ENCODE measurements at regions not wholly inside any gene's neighbourhood (a gene's known extent, or its start where the extent isn't known, plus 50 kb on each side); places are given as distances from the start of the nearest gene placed in this dataset.
"Not testable (repeated sequence)": the region's sequence is repeated elsewhere in the genome, so short reads cannot be mapped to it uniquely, and the experiment has no call there.

DNA sequence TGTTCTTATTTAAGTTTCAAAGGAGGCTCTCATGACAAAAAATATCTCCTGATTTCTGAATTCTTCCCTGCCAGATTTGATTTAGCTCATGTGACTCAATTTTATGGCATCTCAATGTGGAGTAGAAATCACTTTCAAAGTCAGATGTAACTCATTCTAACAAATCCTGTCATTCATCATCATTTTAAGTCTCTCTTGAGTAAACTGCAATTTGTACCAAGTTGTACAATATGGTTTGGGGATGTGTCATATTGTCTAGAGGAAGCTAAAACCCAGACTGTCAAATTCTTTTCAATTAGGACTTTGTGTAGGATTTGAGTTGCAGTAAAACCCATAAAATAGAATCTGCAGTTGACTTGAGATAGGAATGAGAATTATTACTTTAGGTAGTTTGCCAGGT is 2101.0 kb downstream of the NCAM2 start:
- no peak for DNase-seq

DNA sequence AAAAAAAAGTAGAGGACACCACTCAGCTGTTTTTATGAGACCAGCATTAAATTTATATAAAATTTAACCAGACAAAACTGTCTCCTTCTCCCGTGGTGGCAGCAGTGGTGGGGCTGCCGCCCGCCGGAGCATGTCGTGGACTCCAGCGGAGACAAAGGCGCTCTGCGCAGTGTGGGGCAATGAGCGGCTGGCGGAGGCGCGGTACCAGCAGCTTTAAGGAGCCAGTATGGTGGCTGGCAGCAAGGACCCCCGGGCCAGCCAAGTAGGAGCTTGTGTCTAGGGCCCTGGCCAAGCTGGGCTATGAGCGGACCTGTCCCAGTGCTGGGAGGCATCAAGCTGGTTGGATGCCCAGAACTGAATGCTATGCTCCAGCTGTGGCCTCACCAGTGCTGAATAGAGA is 2102.9 kb downstream of the NCAM2 start:
- no peak for DNase-seq

DNA sequence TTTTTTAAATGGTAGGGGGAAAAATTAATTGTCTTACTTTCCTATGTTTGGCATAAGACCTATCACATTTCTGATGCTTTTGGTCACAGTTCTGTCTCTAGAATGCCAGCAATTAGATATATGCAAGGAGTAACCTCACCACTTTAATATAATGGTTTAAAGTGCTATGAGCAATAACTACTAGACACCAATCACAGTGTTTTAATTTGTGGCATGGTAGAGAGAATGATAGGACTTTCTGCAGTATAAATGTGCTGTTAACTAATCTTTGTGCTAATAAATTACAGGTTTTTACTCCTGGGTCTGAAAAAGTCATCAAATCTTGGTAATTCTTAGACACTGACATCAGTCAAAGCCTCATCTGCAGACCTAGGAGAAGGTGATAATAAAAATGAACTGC is 2110.3 kb downstream of the NCAM2 start:
- DNase-seq, result no peak

DNA sequence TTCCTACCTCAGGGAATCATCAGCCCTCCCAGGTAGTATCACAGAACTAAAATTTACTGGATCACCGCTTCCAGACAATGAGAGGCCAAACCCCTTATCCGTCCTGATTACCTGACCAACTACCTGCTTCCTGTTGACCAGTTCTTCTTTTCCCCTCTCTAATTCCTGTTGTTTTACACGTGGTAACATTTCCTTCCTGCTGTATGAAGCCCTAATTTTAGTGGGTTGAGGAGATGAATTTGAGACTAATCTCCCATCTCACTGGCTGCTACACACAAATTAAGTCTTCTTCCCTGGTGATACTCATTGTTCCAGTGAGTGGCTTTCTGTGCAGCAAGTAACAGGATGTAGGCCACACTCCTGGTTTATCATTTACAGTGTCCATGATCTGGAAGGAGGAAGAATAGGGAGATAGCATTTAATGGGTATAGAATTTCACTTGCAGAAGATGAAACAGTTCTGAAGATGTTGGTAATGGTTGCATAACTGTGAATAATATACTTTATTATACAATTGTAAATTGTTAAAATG is 2112.9 kb downstream of the NCAM2 start:
- no peak for DNase-seq

DNA sequence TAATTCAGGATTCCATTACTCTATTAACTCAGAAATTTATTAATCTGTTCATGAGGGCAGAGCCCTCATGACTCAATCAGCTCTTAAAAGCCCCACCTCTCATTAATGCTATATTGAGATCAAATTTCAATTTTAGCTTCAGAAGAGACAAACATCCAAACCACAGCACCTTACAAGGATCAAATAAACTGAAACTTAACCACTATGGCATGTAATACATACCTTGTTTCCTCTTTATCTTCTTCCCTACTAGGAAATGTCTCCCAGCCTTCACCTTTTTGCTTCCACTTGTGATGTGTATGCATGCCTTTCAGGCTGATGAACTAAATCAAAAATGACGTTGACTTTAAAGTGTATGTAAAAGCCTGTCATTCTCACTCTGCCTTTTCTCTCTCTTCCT is 2121.3 kb downstream of the NCAM2 start:
- no peak for DNase-seq

DNA sequence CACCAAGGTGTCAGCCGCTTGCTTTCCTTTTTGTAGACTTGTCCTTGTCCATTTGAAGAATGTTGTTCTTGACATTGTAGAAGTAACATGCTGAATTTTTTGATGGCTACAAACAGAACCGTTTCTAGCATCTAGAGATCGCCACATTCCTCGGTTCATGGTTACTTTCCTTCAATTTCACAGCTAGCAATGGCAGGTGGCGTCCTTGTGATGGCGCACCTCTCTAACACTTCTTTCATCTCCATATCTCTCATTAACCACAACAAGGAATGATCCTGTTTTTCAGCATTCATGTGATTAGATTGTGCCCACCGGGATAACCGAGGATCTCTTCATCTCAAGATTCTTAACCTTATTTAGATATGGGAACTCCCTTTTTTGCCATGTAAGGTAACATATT is 2129.8 kb downstream of the NCAM2 start:
- no peak for DNase-seq

DNA sequence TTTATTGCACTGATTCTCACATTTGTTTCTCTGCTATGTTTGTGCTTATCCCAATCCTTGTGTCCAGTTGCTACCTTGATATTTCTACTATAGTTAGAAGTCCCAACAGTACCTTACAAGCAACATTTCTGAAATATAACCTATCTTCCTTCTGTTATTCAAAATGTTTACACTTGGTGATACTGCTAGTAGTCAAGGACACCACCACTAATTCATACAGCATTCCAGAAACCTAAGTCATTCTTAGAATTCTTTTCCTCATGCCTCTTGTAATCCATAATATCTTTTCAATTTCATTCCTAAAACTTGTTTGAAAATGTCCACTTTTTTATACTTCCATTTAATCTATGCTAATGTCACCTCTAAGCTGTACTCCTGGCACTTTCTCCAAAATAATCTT is 2132.1 kb downstream of the NCAM2 start:
- DNase-seq, result no peak

DNA sequence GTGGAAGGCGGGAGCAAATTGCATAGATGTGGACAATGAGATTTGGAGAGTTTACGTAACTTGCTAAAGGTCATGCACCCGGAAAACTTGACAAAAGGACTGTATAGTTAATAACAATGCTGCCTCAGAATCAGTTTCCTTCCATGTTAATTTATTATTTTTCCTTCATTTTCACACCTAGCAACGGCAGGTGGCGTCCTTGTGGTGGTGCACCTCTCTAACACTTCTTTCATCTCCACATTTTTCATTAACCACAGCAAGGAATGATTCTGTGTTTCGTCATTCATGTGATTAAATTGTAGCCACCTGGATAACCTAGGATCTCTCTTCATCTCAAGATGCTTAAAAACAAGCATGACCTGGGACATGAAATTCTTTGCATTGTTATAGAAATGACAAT is 2133.0 kb downstream of the NCAM2 start:
- DNase-seq, result no peak

DNA sequence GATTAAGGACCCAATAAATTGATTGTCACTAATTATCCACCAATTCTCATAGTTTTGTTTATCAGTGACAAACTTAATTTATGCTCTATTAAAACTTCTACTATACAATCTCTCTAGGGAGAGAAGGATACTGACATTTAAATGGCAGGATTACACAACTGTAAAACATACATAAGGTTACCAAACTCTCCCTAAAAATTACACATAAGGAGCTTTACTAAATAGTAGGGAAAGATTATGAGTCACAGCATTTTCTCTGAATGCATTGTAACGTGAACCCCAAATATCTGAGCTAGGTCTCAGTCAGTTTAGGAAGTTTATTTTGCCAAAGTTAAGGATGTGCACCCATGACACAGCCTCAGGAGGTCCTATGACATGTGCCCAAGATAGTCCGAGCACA is 2140.6 kb downstream of the NCAM2 start:
- no peak for DNase-seq

DNA sequence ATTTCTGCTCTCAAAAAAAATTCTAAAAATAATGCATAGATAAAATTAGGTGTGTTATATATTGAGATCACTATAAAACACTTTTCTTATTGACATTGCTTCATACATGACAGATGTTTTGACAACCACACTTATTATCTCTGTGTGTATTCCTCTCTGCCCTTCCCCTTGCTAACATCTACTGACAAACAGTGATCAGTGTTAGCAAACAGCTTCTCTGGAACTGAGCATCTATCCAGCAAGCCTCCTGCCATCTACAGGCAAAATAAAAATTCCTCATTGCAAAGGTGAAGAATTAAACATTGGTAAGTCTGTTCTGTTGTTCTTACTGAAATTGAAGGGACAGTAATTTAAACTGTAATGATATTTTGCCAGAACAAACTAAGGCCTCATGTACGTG is 2153.9 kb downstream of the NCAM2 start:
- DNase-seq, result no peak

DNA sequence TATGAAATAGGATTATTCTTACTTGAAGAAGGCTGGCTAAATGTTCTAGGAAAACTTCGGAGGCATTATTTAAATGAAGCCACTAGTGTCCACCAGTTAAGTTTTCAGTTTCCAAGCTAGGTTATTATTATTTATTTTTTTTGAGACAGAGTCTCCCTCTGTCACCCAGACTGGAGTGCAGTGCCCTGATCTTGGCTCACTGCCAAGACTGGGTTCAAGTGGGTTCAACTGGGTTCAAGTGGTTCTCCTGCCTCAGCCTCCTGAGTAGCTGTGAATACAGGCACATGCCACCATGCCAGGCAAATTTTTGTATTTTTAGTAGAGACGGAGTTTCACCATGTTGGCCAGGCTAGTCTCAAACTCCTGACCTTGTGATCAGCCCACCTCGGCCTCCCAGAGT is 2155.6 kb downstream of the NCAM2 start:
- not testable (repeated sequence) for DNase-seq

DNA sequence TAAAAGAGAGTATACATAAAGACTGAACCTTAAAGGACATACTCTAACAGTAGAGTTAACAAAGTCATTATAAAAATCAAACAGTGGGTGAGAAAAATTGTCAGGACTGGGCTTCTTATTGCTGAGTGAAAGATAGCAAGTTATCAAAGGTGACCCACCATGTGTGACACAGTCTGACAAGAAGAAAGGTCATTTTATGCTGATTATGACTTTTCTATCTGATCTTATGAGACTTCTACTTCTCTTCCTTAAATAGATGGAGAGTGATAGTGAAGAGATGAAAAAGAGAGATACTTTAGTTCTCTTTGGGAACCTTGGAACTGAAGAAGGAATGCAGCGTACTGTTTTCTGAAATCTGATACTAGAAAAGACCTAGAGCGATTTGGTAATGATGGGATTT is 2157.1 kb downstream of the NCAM2 start:
- no peak for DNase-seq

DNA sequence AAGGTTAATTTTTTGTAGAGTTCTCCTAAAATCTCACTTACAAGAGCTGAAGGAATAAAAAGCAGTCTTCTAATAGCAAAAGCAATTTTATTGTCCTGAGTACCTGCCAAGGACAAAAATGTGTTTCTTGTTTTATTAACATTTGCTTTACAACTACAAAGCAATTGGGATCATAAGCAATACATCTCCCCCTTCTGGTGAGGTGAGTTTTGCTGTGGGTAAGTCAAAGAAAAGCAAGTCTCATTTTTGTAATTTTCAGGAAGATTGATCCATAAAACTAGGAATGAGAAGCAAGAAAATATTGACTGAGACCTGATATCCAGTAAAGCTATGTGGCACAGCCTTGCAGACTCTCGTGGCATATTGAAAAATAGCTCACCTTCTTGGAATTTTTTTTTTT is 2162.7 kb downstream of the NCAM2 start:
- no peak for DNase-seq

DNA sequence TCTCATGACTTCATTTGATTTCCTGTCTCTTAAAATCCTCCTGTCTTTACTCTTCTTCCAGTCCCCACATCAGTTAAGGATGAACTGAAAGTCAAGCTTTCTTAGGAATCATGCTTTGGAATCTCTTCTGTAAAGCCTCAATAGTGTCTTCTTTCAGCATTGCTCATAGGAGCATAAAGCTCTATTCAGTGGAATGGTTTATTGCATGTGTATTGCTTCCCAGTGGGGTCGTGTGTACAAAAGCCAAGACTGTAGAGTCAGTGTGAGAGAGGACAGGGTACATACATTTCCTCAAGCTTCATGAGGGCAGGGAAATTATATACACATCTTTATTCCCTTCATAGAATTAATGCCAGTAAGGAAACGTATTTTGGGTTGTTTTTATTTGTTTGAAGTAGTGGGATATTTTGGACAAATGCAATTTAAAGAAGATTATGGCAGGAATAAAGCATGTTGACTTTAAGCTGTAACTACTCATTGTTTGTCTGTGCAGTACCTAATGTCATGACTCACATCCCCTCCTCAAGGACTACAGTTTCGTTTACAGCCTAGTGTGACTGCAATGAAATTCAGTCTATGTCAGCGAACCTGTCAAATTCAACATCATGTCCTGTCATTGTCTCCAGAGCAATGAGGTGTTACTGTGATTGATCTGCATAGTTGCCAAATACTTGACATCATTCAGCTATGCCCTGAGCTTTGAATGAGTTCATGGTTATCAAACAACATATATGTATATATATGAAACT is 2164.2 kb downstream of the NCAM2 start:
- no peak for DNase-seq
